Esophagus muscularis mucosa (tissue), 4 donors: ENCODE measurements at regions not wholly inside any gene's neighbourhood (a gene's known extent, or its start where the extent isn't known, plus 50 kb on each side); places are given as distances from the start of the nearest gene placed in this dataset.

Source experiments
- DNase-seq: peaks from one replicate; pipeline ENCODE4 v3.0.0-alpha.2; 2017; ENCODE audit errors: extremely low spot score
- H3K27ac ChIP-seq, 4 donors: fragments of 200-600 bp; sonication (generic); replicated peaks in 1 of 4; 1 replicate in 3 of 4; 2 replicates in 1 of 4; pipeline ENCODE4 v1.5.1; 2016 to 2019; ENCODE audit warnings: mild to moderate bottlenecking in 1 of 4
- H3K27me3 ChIP-seq, 4 donors: fragments of 200-600 bp; sonication (generic); one replicate each; pipeline versions ENCODE4 v1.5.1 to v1.6.0; 2016 to 2019
- H3K36me3 ChIP-seq, 4 donors: fragments of 200-600 bp; sonication (generic); one replicate each; pipeline ENCODE4 v1.5.1; 2016 to 2019
- H3K4me1 ChIP-seq, 4 donors: fragments of 200-600 bp; sonication (generic); one replicate each; pipeline ENCODE4 v1.5.1; 2016 to 2019
- H3K4me3 ChIP-seq, 4 donors: fragments of 200-600 bp; sonication (generic); 1 replicate in 2 of 4; 2 replicates in 2 of 4; pipeline ENCODE4 v1.5.1; 2016 to 2019; ENCODE audit warnings: mild to moderate bottlenecking in 4 of 4, moderate library complexity in 1 of 4
- H3K9me3 ChIP-seq, 4 donors: fragments of 200-600 bp; sonication (generic); 1 replicate in 3 of 4; 2 replicates in 1 of 4; pipeline ENCODE4 v1.5.1; 2016 to 2019
- EP300 ChIP-seq: sonication (generic); formaldehyde crosslinking; IDR thresholded peaks from one replicate; pipeline ENCODE4 v1.6.1; 2017; ENCODE audit warnings: antibody characterized with exemption
- POLR2A ChIP-seq: fragments of 450-650 bp; IDR thresholded peaks from one replicate; pipeline ENCODE4 v1.6.1; 2017; ENCODE audit warnings: antibody characterized with exemption, moderate library complexity, mild to moderate bottlenecking, low read depth
- POLR2AphosphoS5 ChIP-seq, 2 donors: sonication (generic); formaldehyde crosslinking; IDR thresholded peaks; one replicate each; pipeline ENCODE4 v1.6.1; 2017; ENCODE audit warnings: antibody characterized with exemption in 2 of 2
- WGBS: methylation state at CpG from one replicate; pipeline ENCODE4 v1.1.5; 2018; 5-methylcytosine and 5-hydroxymethylcytosine counted together
- intact Hi-C: fragments of 100-400 bp; cut with DNase I; formaldehyde crosslinking; loops from one replicate; pipeline ENCODE4 v1.15.1; 2023
- TF ChIP-seq, protein P1 (sequence below), 3 experiments: fragments of 200-600 bp in 2 of 3; fragments of 450-650 bp in 1 of 3; sonication (generic) in 2 of 3; IDR thresholded peaks; one replicate each; pipeline ENCODE4 v1.5.1; 2017 to 2019; ENCODE audit warnings: antibody characterized with exemption in 3 of 3, mild to moderate bottlenecking in 2 of 3, moderate library complexity in 1 of 3

DNA sequence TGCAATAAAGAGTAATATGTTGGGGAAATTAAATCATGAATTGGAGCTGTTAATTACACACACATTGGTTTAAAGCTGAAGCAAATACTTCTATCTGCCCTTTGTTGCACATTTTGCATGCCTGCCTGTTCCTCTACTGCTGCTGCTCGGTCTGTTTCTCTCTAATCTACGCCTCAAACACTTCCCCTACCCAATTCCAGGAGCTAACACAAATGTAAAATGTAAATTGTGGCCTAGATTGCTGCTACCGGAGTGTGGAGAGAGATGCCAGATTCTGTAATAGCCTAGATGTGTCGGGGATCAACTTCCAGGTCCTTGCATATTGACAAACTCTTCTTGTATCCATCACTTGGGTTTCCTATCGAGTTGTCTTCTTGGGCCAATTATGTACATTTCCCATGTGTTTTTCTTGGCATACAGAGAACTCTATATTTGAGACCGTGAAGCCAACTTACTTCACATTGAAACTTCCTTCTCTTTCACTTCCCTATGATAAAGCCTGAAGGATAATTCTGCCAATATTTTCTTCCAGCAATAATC, 450.4 kb upstream of the NR2F2 start:
- H3K9me3 ChIP-seq, result no peaks in the 10 kb centered on the region
- intact Hi-C loops, result no loop called here
- whole genome bisulfite sequencing, result 73% methylated on average over 6 of the region's 6 CpGs
- H3K27ac ChIP-seq, result peak overlapping the region in 1 of 4 donors; percentile 29
- H3K27me3 ChIP-seq, result no peaks in the 10 kb centered on the region
- peaks cover 0 to 7% (median 2%) of the 10 kb centered on the region in 4 donors for H3K4me1 ChIP-seq
- DNase-seq, result no peak
- TF ChIP-seq, protein P1, sequence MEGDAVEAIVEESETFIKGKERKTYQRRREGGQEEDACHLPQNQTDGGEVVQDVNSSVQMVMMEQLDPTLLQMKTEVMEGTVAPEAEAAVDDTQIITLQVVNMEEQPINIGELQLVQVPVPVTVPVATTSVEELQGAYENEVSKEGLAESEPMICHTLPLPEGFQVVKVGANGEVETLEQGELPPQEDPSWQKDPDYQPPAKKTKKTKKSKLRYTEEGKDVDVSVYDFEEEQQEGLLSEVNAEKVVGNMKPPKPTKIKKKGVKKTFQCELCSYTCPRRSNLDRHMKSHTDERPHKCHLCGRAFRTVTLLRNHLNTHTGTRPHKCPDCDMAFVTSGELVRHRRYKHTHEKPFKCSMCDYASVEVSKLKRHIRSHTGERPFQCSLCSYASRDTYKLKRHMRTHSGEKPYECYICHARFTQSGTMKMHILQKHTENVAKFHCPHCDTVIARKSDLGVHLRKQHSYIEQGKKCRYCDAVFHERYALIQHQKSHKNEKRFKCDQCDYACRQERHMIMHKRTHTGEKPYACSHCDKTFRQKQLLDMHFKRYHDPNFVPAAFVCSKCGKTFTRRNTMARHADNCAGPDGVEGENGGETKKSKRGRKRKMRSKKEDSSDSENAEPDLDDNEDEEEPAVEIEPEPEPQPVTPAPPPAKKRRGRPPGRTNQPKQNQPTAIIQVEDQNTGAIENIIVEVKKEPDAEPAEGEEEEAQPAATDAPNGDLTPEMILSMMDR (IDR thresholded peaks at IDR 0.05), result no peak
- TF ChIP-seq POLR2AphosphoS5 (IDR thresholded peaks at IDR 0.05) (no peak), EP300 (no peak), POLR2A (no peak)
- no peaks in the 10 kb centered on the region for H3K36me3 ChIP-seq
- H3K4me3 ChIP-seq, result no peak overlapping the region

DNA sequence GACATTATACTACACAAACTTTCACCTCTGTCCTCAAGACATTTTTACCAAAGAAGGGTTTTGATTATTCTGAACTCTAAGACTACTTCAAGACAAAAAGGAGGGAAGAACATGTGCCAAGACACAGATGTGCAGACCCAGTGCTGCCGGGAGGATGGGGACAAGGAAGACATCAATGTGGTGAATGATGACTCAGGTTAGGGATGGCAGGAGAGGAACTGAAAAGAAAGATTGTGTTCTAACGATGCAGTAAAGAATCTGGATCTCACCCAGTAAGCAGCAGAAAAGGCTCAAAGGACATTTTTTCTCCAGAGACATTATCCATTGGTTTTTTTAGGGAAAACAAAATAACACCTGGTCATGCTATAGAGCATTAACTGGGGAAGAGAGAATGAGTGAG, 449.9 kb upstream of the NR2F2 start:
- no peak for DNase-seq
- TF ChIP-seq POLR2AphosphoS5 (IDR thresholded peaks at IDR 0.05) (no peak), EP300 (no peak), POLR2A (no peak)
- TF ChIP-seq, protein P1 (IDR thresholded peaks at IDR 0.05), result no peak
- no peaks in the 10 kb centered on the region for H3K36me3 ChIP-seq
- no peak overlapping the region for H3K4me3 ChIP-seq
- intact Hi-C loops, result no loop called here
- no peak overlapping the region for H3K27ac ChIP-seq
- WGBS, result 64% methylated on average over 2 of the region's 2 CpGs
- H3K9me3 ChIP-seq, result no peaks in the 10 kb centered on the region
- no peaks in the 10 kb centered on the region for H3K27me3 ChIP-seq
- peaks cover 0 to 3% (median under 1%) of the 10 kb centered on the region in 4 donors for H3K4me1 ChIP-seq

DNA sequence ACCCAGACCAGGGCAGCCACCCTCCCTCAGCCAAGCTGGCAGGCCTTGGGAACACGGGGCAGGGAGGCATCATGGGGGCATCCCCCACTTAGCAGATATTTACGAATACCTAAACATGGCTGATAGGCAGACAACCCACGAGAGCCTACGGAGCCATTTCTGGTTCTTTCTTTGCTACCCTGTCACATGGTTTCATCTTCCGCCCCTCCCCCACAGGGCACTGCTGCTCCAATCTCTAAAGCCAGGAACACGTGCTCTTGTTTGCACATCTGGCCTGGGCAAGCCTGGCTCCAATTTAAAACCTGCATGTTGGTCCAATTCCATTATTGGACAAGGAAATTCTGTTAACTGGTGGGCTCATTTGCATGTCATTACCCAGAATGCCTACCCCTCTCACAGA, 447.4 kb upstream of the NR2F2 start:
- H3K27me3 ChIP-seq, result no peaks in the 10 kb centered on the region
- H3K4me1 ChIP-seq, result peaks cover 0 to 4% (median 2%) of the 10 kb centered on the region in 4 donors
- H3K36me3 ChIP-seq, result no peaks in the 10 kb centered on the region
- TF ChIP-seq, protein P1 (IDR thresholded peaks at IDR 0.05), result no peak
- no peak for TF ChIP-seq POLR2AphosphoS5 (IDR thresholded peaks at IDR 0.05)
- TF ChIP-seq POLR2A, result no peak
- TF ChIP-seq EP300, result no peak
- intact Hi-C loops, result no loop called here
- H3K27ac ChIP-seq, result no peak overlapping the region
- no peaks in the 10 kb centered on the region for H3K9me3 ChIP-seq
- WGBS, result 83% methylated on average over 6 of the region's 6 CpGs
- no peak for DNase-seq
- H3K4me3 ChIP-seq, result no peak overlapping the region

DNA sequence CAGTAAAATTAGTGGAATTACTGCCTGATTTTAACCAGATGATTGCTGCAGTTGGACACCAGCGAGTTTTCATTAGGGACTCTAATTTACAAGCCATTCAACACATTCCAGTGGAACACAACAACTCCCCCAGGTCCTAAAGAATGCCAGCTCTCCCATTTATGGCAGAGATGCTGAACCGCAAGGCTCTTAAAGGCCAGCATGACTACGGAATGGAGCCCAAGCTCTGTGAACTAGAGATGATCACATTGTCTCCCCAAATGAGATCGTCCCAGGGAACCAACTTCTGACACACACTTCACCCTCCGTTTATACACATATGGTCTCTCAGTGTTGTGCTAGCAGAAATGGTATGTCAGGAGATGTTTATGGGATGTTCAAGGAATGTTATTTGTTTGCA, 446.2 kb upstream of the NR2F2 start:
- H3K4me1 ChIP-seq, result peaks cover 0 to 6% (median 4%) of the 10 kb centered on the region in 4 donors
- H3K4me3 ChIP-seq, result no peak overlapping the region
- no peaks in the 10 kb centered on the region for H3K9me3 ChIP-seq
- WGBS, result 91% methylated on average over 3 of the region's 5 CpGs
- H3K36me3 ChIP-seq, result no peaks in the 10 kb centered on the region
- DNase-seq, result no peak
- TF ChIP-seq, protein P1 (IDR thresholded peaks at IDR 0.05), result no peak
- TF ChIP-seq POLR2AphosphoS5 (IDR thresholded peaks at IDR 0.05), result no peak
- TF ChIP-seq EP300, result no peak
- no peak for TF ChIP-seq POLR2A
- no peak overlapping the region for H3K27ac ChIP-seq
- H3K27me3 ChIP-seq, result no peaks in the 10 kb centered on the region
- intact Hi-C loops, result no loop called here
